ENCODE measurements at regions not wholly inside any gene's neighbourhood (a gene's known extent, or its start where the extent isn't known, plus 50 kb on each side); places are given as distances from the start of the nearest gene placed in this dataset.

DNA sequence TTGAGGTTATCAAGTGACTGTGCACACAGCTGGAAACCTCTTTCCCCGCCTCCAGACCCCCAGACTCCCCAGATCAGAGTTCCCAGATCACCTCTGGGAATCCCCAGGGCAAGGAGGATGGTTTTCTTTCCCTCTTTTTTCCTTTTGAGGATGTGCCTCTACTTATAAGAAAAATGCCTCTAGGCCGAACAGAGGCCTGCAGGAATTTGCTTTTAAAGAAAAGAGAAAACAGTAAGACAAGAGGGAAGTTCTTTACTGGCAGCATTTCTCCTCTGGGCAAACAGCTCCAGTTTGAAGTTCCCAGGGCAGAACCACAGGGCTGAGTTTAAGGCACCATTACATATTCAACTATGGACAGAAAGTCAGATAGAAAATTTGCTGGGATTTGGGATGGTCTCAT is 837.9 kb upstream of the LCORL start:
- DNase-seq (ENCODE audit: low spot score): no peak

- no peak for DNase-seq (ENCODE audit: low spot score)
These were observed 836.8 kb upstream of the LCORL start for GRCh38 chr4:18858229-18858922.

DNA sequence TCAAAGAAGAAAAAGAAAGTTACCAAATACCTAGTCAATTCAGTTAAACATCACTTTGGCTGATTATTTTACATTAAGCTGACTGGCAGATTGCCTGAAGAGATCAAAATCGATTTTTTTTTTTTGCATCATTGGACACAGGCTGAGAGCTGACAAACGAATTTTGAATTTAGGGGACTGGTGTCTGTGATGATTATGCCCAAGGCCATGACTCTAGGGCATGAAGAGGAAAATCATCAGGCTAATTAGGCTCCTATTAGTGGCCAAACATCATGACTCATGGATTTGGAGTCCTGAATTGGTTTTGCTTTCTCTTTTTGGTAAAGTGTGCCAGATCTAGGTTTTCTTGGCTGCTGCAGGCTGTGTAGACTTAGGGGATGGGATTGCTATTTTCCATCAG is 829.3 kb upstream of the LCORL start:
- DNase-seq (ENCODE audit: low spot score): no peak

DNA sequence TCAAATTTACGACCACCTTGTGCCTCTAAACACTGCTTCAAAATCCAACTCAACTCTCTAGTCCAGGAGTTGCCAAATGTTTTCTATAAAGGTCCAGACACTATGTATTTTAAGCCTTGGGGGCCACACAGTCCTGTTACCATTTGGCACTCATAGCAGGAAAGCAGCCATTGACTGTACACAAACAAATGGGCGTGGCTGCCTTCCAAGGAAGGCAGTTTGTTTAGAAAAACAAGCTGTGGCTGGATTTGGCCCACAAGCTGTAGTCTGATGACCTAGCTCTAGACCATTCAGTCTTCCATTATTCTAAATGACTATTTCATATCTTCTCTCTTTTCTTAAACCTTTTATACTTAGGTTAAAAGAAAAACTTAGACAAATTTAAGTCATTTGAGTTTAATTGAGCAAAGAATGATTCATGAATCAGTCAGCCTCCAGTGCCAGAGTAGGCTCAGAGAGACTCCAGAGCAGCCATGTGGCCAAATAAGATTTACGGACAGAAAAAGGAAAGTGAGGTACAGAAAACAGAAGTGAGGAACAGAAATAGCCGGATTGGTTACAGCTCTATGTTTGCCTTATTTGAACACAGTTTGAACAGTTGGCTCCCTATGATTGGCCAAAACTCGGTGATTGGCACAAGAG is 825.8 kb upstream of the LCORL start:
- no peak for DNase-seq (ENCODE audit: low spot score)

DNA sequence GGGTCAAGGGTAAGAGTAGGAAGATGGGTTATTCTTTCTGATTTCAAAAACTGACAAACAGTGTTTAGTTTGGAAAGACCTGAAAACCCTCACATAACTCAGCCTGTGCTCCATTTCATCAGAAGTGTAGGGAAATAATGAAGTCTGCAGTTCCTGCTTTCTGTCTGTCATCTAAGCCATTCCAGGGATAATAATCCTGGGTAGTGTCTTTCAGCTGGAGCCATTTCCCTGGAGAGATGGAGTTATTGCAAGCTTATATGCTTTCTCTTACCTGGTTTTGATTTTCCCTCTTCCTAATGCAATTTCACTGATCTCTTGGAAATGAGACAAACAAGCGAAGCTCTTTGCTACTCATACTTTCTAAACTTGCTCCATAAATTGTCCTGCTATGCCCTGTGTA is 824.8 kb upstream of the LCORL start:
- no peak for DNase-seq (ENCODE audit: low spot score)

DNA sequence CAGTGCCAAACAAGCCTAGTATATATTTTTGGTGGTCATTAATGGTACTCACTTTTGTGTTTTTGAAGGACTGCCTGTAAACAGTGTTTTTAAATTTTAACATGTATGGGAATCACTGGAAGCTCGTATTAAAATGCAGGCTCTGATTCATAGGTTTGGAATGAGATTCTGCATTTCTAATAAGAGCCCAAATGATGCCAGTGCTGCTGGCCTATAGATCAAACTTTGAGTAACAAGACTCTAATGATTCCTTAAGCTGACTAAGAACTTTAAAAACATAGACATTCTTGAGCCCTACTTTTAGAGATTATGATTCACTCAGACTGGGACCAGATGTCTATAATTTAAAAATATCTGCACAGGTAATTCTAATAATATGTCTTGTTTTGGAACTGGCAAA is 823.2 kb upstream of the LCORL start:
- no peak for DNase-seq (ENCODE audit: low spot score)

DNA sequence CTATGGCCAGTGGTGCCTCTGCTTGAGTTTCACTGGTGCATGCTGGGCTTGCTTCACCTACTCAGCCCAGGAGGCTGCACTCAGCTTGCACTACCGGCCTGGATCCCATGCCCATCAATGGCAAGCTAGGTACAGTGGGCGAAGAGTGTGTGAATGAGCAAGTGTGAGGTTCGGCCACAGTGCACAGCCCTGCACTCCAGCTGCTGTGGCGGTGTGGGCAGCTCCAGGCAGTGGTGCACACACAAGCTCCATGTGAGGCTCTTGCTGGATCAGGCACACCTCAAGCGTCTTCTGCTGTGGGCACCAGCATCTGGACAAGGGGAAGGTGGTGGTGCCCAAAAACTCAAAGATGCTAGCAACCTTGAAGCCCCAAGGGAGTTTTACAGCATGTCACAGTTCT is 820.9 kb upstream of the LCORL start:
- no peak for DNase-seq (ENCODE audit: low spot score)

GRCh38 chr4:18840481-18840880 is 818.9 kb upstream of the LCORL start:
- no peak for DNase-seq (ENCODE audit: low spot score)

GRCh38 chr4:18816228-18816895 is 794.8 kb upstream of the LCORL start:
- DNase-seq (ENCODE audit: low spot score): no peak

GRCh38 chr4:18815779-18816173 is 794.2 kb upstream of the LCORL start:
- DNase-seq (ENCODE audit: low spot score): no peak

GRCh38 chr4:18815081-18815778 is 793.7 kb upstream of the LCORL start:
- no peak for DNase-seq (ENCODE audit: low spot score)

DNA sequence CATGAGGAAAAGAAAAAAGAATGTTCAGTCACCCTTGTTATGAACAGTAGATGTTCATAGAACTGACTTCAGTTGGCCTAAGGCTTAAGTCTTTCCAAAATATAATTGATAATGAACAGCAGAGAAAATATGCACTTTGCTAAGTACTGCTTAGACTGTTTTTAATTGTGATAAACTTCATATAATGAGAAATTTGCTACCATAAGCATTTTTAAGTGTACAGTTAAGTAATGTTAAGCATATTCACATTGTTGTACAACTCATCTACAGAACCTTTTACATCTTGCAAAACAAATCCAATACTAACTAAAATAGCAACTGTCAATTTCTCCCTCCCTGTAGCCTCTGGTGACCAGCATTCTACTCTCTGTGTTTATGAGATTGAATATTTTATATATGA is 792.2 kb upstream of the LCORL start:
- no peak for DNase-seq (ENCODE audit: low spot score)

- no peak for DNase-seq (ENCODE audit: low spot score)
These were observed 791.5 kb upstream of the LCORL start for GRCh38 chr4:18813055-18813454.

DNA sequence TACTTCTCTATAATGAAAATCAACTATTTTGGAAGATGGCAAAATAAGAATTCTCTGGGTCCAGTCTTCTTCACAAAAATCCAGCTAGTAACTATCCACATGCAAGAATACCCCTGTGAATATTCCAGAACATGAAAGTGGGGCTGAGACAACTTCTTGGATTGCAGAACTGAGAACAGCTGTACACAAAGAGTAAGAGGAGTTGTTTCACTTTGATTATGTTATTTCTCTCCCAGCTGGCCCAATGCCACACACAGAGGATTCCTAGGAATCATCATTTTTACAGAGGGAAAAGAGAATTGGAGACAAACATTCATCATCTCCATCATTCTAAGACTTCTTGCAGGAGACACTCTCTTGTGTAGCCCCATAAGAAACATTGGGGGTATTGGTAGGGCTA is 782.2 kb upstream of the LCORL start:
- DNase-seq (ENCODE audit: low spot score): no peak

- DNase-seq (ENCODE audit: low spot score): no peak
These were observed 776.6 kb upstream of the LCORL start for GRCh38 chr4:18798123-18798522.

GRCh38 chr4:18795794-18796193 is 774.2 kb upstream of the LCORL start:
- no peak for DNase-seq (ENCODE audit: low spot score)

GRCh38 chr4:18777190-18777930 is 755.8 kb upstream of the LCORL start:
- DNase-seq (ENCODE audit: low spot score): no peak

DNA sequence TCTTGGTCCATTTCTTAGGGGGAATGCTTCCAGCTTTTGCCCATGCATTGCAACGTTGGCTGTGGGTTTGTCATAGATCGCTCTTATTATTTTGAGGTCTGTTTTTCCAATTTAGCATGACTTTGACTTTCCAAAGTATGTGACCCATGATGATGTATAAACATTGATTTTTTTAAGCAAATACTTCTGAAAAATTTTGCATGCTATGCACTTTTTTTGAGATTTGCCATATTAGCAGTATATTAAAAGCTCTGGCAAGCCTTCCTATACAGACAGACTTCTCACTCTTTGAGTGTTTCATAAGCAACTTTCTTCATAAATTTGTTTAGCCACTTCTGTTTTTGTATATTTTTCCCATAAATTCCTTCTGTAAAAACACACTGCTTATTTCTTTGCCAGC is 746.4 kb upstream of the LCORL start:
- no peak for DNase-seq (ENCODE audit: low spot score)

DNA sequence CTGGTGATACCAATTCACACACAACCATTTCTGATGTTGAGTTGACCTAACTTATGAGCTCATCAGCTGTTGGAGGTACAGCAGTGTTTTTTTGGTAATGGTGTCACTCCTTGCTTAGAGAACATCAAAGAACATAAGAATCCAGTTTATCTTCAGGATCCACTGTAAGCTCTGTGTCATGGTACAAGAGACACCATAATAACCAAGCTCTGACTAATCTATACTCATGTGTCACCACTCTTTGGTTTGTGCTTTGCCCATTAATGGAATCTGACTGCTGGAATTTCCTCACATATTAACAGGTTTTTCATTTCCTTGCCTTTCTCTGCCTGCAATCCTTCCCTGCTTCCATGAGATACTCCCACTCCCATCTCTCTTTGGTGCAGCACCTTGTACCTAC is 735.1 kb upstream of the LCORL start:
- no peak for DNase-seq (ENCODE audit: low spot score)

DNA sequence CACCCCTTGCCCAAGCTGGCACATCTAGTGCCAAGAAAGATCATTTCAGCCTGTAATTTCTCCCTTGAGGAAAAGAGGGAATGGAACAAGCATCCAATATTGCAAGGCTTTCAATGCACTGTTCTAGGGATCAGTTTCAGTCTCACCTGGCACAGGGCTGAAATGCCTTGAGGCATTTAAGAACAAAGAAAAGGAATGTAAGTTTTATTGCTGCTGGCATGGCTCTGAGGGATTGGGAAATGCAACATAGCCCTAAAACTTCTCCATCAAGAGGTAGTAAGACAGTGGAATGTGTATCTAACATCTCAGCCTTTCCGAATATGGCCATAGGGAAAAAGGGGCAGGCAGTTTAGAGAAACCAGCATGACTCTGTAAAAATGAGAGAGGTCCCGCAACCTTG is 732.6 kb upstream of the LCORL start:
- DNase-seq (ENCODE audit: low spot score): no peak

DNA sequence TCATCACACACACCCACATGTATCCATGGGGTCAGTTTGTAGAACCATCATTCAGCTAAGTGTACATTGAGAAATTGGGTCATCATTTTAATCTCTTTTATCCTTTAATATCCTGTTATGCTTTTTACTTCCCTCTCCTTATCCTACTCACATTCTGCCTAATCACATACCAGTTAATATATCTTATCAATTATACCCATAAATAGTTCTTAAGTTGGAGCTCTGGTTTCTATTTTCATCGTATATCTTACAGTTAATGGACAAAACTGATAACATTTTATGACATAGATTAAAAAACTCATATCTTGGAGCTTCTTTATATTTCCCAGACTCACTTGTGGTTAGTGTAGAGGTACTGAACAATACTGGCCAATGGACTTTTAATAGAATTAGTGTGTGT is 729.5 kb upstream of the LCORL start:
- no peak for DNase-seq (ENCODE audit: low spot score)

DNA sequence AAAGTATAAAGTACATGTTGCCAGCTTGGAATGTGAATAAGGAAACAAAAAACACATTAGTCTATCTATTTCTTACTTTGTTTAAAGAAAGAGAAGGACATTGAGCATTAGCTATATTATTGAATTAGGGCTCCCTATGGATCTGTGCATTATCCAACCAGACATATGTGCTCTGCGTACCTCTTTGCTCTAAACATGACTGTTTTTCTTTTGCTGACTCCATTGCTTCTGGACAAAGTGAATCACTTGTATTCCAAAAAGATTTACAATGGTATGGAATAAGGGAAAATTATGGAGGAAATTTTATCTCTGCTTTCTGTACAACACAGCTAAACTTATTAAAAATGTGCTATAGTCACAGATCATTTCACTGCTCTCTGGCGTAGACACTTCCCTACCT is 727.8 kb upstream of the LCORL start:
- DNase-seq (ENCODE audit: low spot score): no peak
